ENCODE measurements at regions not wholly inside any gene's neighbourhood (a gene's known extent, or its start where the extent isn't known, plus 50 kb on each side); places are given as distances from the start of the nearest gene placed in this dataset.
"Not testable (repeated sequence)": the region's sequence is repeated elsewhere in the genome, so short reads cannot be mapped to it uniquely, and the experiment has no call there.

DNA sequence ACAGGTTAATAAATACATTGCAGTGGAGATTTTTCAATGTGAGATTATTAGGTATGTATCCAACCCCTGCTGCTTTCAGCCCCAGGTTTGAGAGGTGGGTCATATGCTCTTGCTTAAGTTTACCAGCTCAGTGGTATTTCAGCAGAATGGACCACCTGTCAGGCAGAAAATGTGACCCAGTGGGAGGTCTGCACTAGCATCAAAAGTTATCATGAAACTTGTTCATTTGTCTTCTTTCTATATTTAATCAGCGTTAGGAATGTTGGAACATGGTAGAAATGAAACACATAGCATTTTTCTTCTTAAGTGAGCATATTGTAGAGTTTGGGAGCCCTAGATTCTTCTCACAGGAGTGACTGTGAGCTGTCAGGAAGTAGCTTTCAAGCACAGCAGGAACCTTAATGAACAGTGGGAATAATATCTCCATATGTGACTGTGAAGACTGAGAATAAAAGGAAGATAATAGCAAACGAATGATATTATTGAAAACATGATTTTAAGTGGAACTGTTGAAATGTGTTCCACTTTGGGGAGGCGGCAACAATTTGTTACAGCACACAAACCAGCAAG is 596.9 kb upstream of the CDH6 start:
- DNase-seq (ENCODE audit: low spot score) = no peak

DNA sequence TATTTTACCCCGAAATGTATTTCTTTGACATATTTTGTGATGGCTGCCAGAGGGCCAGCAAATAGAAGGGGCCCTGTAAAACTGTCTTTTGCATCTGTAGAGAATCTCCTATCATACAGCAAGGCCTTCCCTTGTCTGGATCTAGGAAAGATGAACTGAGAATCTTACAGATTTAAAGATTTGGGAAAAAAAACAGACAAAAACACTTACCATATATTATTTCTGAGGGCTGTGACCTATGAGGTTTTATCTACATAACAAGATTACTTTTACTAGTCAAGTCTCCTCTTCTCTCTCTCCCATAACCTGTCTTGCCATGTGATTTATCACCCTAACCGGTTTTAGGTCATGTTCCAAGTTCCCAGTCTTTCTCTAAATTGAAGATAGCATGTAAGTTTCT is 599.2 kb upstream of the CDH6 start:
- DNase-seq (ENCODE audit: low spot score) = no peak

DNA sequence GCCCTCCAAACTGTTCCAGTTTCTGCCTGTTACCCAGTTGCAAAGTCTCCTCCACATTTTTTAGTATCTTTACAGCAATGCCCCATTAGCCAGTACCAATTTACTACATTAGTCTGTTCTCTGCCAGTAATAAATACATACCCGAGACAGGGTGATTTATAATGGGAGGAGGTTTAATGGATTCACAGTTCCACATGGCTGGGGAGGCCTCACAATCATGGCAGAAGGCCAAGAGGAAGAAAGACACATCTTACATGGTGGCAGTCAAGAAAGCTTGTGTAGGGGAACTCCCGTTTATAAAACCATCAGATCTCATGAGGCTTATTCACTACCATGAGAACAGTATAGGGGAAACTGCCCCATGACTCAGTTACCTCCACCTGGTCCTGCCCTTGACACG is 600.7 kb upstream of the CDH6 start:
- DNase-seq (ENCODE audit: low spot score) = no peak

DNA sequence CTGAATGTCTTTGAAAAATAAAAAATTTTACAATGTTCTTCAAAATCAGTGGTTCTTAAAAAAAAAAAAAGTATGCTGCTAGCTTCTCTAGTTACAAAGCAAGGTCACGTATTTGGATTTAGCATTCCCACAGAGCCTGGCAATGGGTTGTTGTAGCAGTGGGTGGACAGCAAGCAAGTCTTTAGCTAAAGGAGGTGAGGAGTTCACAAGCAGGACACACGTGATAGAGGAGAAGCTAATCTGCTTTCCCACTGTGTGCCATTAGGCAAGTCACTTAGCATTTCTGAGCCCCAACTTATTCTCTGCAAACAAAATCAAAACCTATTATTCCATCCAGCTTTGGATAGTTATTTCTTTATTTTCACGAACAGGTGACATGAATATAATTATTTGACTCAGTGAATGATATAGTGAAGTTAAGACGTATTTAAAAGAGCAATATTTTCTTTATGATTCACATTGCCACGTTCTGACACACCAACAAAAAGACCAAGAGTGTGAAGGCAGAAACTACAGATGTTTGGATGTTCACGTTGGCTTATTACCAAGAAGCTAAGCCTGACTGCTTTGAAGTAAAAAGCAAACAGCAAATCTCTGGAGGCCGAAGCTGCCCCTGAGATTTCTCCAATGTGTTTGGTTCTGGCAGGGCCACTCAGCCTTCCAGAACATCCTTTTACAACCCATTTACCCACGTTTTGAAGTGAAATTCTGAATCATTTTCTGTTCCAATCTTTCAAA is 612.1 kb upstream of the CDH6 start:
- DNase-seq (ENCODE audit: low spot score) = no peak

DNA sequence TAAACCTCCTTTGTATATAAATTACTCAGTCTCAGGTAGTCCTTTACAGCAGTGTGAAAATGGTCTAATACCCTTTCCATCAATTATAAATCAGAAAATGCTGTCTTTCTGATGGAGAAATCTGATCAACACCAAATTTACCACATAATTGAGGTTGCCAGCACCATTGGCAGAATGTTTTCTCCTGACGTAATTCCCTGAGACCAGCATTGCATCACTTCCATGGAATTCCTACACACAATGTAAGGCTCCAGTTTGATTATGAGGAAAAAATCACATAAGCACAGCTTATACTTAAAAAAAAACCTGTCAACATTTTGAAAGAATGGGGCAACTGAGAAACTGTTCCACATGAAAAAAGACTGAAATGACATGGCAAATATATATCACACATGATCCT is 618.7 kb upstream of the CDH6 start:
- no peak for DNase-seq (ENCODE audit: low spot score)

DNA sequence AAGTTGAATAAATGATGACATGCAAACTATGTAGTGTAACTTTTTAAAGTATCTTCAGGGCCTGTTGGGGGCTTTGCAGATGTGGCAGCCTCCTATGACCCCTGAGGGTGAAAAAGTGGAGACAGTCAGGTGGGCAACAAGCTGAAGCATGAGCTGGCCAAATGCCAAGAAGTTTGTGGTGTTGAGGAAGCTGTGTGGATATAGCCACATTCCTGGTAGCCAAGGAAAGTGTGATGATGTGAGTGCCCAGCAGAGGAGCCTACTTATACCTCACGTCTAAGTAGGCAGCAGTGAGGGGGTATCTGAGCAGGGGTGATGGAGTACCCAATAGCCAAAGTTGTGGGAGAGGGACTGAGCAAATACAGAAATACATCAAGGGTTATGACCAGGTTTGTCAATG is 621.2 kb upstream of the CDH6 start:
- no peak for DNase-seq (ENCODE audit: low spot score)

DNA sequence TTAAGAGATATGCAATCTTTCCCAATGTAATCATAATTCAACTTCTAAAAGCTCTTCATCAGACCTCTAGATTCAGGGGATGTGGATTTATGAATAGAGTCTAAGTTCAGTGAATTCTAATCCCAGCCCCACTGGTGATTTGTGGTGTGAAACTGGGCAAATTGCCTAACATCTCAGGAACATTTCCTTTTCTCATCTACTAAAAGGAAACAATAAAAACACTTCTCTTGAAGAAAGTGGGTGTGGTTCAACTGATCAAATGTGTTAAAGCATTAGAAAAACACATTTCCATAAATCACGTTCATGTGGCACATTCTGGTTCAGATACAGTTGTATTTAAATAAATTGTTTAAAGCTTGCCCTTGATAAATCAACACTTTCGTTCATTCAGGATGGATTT is 631.7 kb upstream of the CDH6 start:
- no peak for DNase-seq (ENCODE audit: low spot score)

DNA sequence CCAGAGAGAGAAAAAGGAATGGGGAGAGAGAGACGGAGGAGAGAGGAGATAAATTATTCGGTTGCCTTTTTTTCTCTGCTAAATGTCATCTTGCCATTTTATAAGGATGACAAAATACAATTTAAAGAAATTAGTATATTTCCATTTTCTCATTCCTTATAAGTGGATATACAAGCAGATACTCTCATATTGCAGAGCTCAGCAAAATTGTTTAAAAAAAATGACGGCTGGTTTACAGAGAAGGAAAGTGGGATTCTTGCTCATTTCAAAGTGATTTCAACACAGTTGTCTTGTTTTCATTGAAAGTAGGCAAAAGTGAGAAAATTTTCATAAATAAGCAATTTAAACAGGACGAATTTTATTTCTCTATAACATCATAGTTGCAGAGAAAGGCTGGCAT is 641.9 kb upstream of the CDH6 start:
- no peak for DNase-seq (ENCODE audit: low spot score)

DNA sequence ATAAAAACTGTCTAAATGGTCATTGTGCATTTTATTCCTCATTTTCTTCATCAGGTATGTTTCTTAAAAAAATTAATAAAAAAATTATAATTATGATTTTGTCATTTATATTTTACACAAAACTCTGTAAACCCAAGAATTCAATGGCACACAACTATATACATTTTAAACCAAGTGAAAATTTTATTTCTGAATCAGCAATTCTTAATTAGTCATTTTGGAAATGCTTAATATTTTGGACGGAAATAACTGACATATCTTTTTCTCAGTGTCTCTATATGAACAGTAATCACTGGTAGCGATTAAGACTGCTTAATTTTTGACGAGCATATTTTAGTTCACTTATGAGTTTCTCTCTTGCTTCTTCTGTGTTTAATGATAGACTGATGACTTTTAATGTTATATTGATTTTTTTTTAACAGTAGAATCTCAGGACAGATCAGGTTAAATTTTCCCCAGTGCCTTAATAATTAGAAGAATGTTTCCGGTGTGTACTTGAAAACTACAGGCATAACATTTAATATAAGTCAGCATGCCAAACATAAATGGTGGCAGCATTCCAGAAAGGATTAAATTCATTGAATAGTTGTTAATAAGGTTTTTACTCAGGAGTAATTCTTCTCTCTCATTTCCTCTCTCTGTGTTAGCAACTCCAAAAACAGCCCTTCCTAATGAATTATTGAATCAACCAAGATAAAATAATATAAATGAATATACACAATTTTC is 644.7 kb upstream of the CDH6 start:
- no peak for DNase-seq (ENCODE audit: low spot score)

DNA sequence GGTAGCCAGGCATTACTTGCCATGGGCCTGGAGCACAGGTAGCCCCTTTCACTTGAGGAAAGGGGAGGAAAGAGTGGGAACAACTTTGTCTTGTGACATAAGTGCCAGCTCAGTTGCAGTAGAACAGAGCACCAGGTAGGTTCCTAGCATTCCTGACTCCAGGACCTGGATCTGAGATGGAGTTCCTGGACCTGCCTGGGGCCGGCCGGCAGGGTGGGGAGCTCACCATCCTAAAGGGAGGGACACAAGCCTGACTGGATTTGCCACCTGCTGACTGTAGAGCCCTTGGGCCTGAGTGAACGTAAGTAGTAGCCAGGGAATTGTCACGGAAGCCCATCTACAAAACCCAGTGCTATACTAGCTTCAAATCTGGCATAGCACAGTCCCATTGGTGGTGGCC is 653.3 kb upstream of the CDH6 start:
- no peak for DNase-seq (ENCODE audit: low spot score)

DNA sequence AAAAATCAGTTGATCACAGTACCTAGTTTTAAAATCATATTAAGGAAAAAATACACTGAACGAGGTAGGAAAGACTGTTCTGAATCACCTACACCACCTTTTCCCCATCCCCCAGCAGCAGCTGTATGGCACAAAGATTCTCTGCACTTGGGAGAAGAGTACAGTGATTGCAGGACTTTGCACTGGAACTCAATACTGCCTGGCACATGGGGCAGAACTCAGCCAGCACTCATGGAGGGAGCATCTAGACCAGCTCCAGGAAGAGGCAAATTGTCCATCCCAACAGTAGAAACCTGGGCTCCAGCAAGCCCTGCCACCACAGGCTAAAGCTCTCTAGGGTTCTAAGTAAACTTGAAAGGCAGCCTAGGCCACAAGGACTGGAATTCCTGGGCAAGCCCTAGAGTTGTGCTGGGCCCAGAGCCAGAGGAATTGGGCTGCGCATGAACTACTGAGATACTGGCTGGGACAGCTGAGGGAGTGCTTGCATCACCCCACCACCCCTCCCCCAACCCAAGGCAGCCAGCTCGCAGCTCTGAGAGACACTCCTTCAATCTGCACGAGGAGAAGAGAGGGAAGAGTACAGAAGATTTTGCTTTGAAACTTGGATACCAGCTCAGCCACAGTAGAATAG is 654.4 kb upstream of the CDH6 start:
- no peak for DNase-seq (ENCODE audit: low spot score)

DNA sequence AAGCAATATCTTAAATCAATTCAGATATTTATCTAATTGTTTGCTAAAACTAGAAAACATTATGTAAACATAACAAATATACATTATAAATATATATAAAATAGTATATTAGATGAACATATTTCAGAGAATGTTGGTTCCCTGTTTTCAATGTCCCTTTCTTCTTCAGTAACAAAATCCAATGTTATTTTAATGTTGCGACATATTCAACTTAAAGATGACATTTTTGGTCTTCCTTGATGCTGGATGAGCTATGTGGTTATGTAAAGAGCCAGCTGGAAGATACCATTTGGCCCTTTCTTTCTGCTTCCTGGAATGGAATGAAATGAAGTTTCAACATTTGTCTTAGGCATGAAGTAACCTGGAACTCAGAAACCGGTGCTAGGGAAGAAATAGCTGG is 668.1 kb upstream of the CDH6 start:
- no peak for DNase-seq (ENCODE audit: low spot score)

DNA sequence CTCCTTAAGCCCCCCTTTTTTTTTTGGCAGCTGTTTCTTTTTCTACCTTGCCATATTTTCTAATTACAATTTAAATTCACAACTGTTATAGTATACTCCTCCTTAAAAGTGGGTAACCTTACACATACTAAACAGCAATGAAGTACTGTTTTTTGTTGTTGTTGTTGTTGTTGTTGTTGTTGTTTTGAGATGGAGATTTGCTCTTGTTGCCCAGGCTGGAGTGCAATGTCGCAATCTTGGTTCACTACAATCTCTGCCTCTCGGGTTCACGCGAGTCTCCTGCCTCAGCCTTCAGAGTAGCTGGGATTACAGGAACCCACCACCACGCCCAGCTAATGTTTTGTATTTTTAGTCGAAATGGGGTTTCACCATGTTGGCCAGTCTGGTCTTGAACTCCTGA is 669.1 kb upstream of the CDH6 start:
- no peak for DNase-seq (ENCODE audit: low spot score)

DNA sequence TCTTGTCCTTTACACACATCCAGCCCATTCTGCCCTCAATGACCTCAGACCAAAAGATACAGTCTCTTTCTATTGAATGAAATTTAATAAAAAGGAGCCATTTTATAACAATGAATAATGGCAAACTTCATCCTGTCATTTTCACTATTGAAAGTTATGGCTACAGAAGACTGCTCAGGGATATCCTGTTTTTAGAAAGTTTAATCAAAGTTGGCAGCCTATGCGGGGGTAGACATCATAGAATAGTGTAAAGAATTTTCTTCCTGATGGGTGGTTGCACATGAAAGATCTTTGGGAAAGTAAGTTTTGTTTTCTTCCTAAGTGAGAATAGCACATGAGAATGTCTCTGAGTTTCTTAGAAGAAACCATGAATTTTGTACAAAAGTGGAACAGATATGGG is 670.4 kb upstream of the CDH6 start:
- no peak for DNase-seq (ENCODE audit: low spot score)

DNA sequence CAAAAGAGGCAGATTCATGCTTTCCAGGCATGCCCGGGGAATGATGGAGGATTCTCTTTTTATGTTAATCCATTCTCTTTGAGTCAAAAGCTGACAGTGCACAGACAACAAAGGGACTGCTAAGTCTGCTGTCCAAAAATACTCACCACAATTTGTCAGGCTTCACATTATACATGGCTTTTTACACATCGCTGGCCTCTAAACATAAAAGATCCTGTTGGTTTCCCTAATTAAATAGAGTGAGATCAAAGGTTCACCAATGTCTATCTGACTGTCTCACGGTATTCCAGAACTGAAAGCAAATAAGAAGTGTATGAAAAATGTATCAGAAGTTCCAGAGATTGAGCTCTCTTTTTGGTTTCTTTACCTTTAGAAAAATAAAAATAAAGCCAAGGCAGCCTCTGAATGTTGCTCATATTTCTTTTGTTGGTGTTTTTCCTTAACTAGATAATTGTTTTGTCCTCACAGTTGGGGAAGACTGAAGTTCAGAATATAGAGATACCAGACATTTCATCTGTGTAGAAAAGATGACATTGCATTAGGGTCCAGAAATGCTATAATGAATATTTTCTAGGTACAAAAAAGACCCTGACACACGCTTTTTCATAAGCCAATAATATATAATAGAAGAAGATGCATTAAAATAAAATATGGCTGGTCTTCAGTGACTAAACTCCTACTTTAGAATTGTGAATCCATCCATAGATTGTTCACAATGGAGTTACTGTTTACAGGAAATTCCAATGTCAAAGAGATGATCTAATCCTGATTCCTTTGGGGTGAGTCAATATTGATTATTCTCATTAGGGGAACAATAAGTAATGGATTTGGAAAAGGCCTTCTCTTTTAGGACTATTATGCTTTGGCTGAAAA is 688.2 kb upstream of the CDH6 start:
- no peak for DNase-seq (ENCODE audit: low spot score)

DNA sequence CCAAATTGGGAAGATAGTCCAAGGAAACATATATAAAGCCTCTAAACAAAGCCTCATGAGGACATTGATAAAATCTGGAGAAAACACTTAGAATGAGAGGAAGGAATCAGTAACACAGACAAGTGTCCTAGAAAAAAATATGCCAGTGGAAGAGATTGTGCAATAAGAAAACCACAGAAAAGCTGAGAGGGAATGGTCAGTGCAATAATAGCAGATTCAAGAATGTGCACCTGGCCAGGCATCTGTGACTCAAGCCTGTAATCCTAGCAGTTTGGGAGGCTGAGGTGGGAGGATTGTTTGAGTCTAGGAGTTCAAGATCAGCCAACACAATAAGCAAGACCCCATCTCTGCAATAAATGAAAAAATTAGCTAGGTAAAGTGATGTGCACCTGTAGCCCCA is 691.2 kb upstream of the CDH6 start:
- DNase-seq (ENCODE audit: low spot score) = no peak

DNA sequence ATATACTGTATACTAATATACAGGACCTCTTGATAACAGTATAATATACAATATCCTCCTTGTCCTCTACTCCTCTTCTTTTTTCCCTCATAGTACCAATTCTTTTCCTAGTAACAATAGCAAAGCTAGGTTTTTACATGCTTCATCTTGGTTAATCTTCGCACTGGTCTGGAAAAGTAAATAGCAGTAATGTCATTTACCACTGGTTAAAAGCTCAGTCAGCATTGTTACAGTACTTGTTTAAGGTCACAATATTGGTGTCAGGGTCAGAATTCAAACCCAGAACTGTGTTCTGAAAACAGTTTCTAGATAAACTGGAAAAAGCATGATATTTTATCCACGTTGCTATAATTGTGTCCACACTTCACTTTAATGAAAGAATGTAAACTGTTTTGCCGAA is 692.4 kb upstream of the CDH6 start:
- DNase-seq (ENCODE audit: low spot score) = no peak

DNA sequence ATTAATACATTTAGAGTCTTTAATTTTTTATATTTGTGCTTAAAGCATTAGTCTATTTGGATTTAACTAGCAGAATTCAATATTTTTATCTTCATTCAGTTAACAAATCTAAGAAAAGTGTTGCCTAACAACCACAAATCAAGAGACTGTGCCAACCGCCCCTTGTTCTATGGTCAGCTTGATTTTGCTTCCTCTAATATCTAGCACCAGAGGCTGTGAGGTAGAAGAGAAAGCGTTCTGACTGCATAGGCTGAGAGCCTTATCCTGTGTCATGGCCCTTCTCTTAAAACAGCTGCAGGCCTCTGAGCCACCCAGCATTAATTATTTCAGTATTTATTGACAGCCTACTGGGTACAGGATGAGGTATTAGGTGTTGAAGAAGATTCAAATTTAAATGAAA is 693.0 kb upstream of the CDH6 start:
- no peak for DNase-seq (ENCODE audit: low spot score)

DNA sequence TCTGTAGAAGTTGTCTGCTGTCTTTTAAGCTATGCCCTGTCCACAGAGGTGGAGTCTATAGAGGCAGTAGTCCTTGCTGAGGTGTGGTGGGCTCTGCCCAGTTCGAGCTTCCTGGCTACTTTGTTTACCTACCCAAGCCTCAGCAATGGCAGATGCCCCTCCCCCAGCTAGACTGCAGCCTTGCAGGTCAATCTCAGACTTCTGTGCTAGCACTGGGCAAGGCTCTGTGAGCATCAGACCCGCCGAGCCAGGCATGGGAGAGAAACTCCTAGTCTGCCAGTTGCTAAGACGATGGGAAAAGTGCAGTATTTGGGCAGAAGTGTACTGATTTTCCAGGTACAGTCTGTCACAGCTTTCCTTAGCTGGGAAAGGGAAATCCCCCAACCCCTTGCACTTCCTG is 694.1 kb upstream of the CDH6 start:
- DNase-seq (ENCODE audit: low spot score) = no peak

DNA sequence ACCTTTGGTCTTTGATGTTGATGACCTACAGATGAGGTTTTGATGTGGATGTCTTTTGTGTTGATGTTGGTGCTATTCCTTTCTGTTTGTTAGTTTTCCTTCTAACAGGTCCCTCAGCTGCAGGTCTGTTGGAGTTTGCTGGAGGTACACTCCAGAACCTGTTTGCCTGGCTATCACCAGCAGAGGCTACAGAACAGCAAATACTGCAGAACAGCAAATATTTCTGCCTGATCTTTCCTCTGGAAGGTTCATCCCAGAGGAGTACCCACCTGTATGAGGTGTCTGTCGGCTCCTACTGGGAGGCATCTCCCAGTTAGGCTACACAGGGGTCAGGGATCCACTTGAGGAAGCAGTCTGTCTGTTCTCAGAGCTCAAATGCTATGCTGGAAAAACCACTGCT is 694.5 kb upstream of the CDH6 start:
- DNase-seq (ENCODE audit: low spot score) = no peak

DNA sequence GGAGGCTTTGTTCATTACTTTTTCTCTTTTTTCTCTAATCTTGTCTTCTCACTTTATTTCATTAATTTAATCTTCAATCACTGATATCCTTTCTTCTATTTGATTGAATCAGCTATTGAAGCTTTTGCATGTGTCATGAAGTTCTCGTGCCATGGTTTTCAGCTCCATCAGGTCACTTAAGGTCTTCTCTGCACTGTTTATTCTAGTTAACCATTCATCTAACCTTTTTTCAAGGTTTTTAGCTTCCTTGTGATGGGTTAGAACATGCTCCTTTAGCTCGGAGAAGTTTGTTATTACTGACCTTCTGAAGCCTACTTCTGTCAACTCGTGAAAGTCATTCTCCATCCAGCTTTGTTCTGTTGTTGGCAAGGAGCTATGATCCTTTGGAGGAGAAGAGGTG is 695.0 kb upstream of the CDH6 start:
- not testable (repeated sequence) for DNase-seq (ENCODE audit: low spot score)

DNA sequence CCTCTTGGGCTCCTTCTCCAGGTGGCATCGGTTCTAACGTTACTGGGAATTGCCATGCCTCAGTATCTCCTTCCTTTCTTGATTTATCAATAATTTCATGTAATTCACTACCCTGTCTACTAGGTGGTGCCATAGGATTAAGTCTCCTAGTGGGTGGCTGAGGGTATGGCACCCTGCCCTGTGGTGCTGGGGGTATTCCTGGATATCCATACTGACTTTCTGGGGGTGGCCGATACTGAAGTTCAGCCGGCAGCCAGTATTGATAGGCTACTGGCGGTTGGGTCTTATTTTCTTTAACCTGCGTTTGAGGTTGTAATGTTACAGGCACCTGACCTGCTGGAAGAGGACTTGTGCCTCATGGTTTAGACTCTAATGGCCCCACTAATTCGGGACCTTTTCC is 699.4 kb upstream of the CDH6 start:
- DNase-seq (ENCODE audit: low spot score) = not testable (repeated sequence)
